ENCODE measurements at regions not wholly inside any gene's neighbourhood (a gene's known extent, or its start where the extent isn't known, plus 50 kb on each side); places are given as distances from the start of the nearest gene placed in this dataset.

- FAIRE-seq (no peak), DNase-seq (ENCODE audit: low read depth in 1 of 2, low spot score in 2 of 2) (no peak)
- Histone ChIP-seq H3K79me2 (ENCODE audit: control insufficient read depth in 1 of 2, insufficient read depth in 2 of 2, low read length in 2 of 2) (no peaks in the 10 kb centered on the region), H3K79me1 (ENCODE audit: low read depth, low read length) (no peaks in the 10 kb centered on the region), H3K18ac (ENCODE audit: extremely low read depth, low read length) (no peak overlapping the region), H4K5ac (ENCODE audit: insufficient read length, low read depth, low read length) (no peak overlapping the region), H3K23ac (ENCODE audit: insufficient read length) (no peak overlapping the region), H2BK20ac (ENCODE audit: low read length) (no peak overlapping the region), H3K4ac (replicated peaks; ENCODE audit: insufficient read length, low read depth, low read length) (no peak overlapping the region), H3K4me3 (ENCODE audit: extremely low read depth in 1 of 4, insufficient read depth in 2 of 4, low read depth in 3 of 4, low read length in 4 of 4) (peak overlapping the region in 2 of 4 experiments; percentile 16 to 41; a peak in 3 of 8 replicates), H3K27ac (ENCODE audit: low read depth, low read length) (no peak overlapping the region), H2BK5ac (ENCODE audit: low read depth, low read length) (no peak overlapping the region), H2AK5ac (ENCODE audit: low read depth, low read length) (no peak overlapping the region), H3K4me1 (replicated peaks in 1 of 4; ENCODE audit: control insufficient read depth in 3 of 4, insufficient read depth in 4 of 4, low read length in 3 of 4) (no peaks in the 10 kb centered on the region), H4K20me1 (replicated peaks in 1 of 2; ENCODE audit: control insufficient read depth in 1 of 2, insufficient read depth in 2 of 2, low read length in 2 of 2) (no peaks in the 10 kb centered on the region), H3K9me3 (ENCODE audit: insufficient read depth in 2 of 2, low read depth in 1 of 2, low read length in 1 of 2) (no peaks in the 10 kb centered on the region), H2BK120ac (replicated peaks; ENCODE audit: low read depth, low read length) (no peak overlapping the region), H2BK12ac (ENCODE audit: low read depth, low read length) (no peak overlapping the region), H4K91ac (replicated peaks; ENCODE audit: insufficient read length, low read length) (no peak overlapping the region), H3K14ac (ENCODE audit: insufficient read length) (no peak overlapping the region), H3K27me3 (replicated peaks in 1 of 4; ENCODE audit: control insufficient read depth in 3 of 4, extremely low read depth in 1 of 4, insufficient read depth in 3 of 4, low read length in 3 of 4) (no peaks in the 10 kb centered on the region), H2AFZ (ENCODE audit: low read length) (peak overlapping the region; percentile 81; the same call in 1 of the 2 replicates), H3K56ac (replicated peaks; ENCODE audit: insufficient read length, low read depth, low read length) (no peak overlapping the region), H2BK15ac (ENCODE audit: low read length) (no peak overlapping the region), H4K8ac (ENCODE audit: extremely low read depth, insufficient read depth, low read length) (no peak overlapping the region), H3K9ac (replicated peaks in 1 of 4; ENCODE audit: extremely low read depth in 1 of 4, low read depth in 3 of 4, low read length in 3 of 4) (no peak overlapping the region), H3K4me2 (ENCODE audit: insufficient read depth in 1 of 2, low read depth in 2 of 2, low read length in 2 of 2) (peak overlapping the region; percentile 37 to 58; a peak in 3 of 4 replicates), H3K36me3 (ENCODE audit: control insufficient read depth in 2 of 4, insufficient read depth in 4 of 4, low read length in 3 of 4) (no peaks in the 10 kb centered on the region), H3K23me2 (ENCODE audit: low read depth, low read length) (no peaks in the 10 kb centered on the region)
- ChIA-PET POLR2A (ENCODE audit: partially characterized antibody) (no interaction called here), CTCF (ENCODE audit: partially characterized antibody) (no interaction called here)
- TF ChIP-seq RNF2 (IDR thresholded peaks at IDR 0.05; ENCODE audit: borderline replicate concordance, low read depth, low read length, missing control alignments, poor library complexity, severe bottlenecking) (no peak), TBP (IDR thresholded peaks at IDR 0.05; ENCODE audit: low read depth, low read length) (no peak), HDAC2 (IDR thresholded peaks at IDR 0.05; ENCODE audit: borderline replicate concordance in 1 of 2, low read depth in 2 of 2, low read length in 2 of 2) (no peak), SUZ12 (IDR thresholded peaks at IDR 0.05; ENCODE audit: low read length) (no peak), EP300 (IDR thresholded peaks at IDR 0.05; ENCODE audit: borderline replicate concordance in 1 of 2, low read depth in 2 of 2, low read length in 2 of 2) (no peak)
- WGBS, 2 experiments (ENCODE audit: extremely low coverage in 1 of 2, insufficient coverage in 1 of 2, insufficient read length in 1 of 2, insufficient replicate concordance in 2 of 2, low coverage in 1 of 2, low lambda C conversion rate in 2 of 2, missing lambda C conversion rate in 1 of 2), result 79% methylated on average over 9 of the region's 9 CpGs; no CpG with 5 or more reads in 1 of the 2 experiments
Observed at GRCh38 chr14:22713631-22713950, 52.9 kb upstream of the OXA1L start.

Measured in H1 (cell line).